Mesenchymal stem cell (in vitro differentiated cells and primary cell): ENCODE measurements at regions not wholly inside any gene's neighbourhood (a gene's known extent, or its start where the extent isn't known, plus 50 kb on each side); places are given as distances from the start of the nearest gene placed in this dataset.

Source experiments
- DNase-seq: peaks from one replicate; pipeline ENCODE4 v3.0.0-alpha.2; 2013
- H2AFZ ChIP-seq: one replicate; pipeline ENCODE4 v1.6.1; 2013; ENCODE audit warnings: low read depth, mild to moderate bottlenecking, control low read depth, inconsistent platforms, low read length, moderate library complexity
- H2AK5ac ChIP-seq: 2 replicates; pipeline ENCODE4 v1.6.1; 2013; ENCODE audit warnings: low read length, moderate library complexity, mild to moderate bottlenecking, inconsistent platforms; ENCODE audit not compliant: severe bottlenecking
- H2BK120ac ChIP-seq: one replicate; pipeline ENCODE4 v1.6.1; 2013; ENCODE audit warnings: low read depth, mild to moderate bottlenecking, inconsistent platforms, low read length, moderate library complexity
- H2BK12ac ChIP-seq, 2 experiments: one replicate each; pipeline ENCODE4 v1.6.1; 2013; ENCODE audit warnings: inconsistent platforms in 2 of 2, low read length in 2 of 2, mild to moderate bottlenecking in 2 of 2, moderate library complexity in 2 of 2, control low read depth in 1 of 2
- H2BK15ac ChIP-seq: one replicate; pipeline ENCODE4 v1.6.1; 2013; ENCODE audit warnings: mild to moderate bottlenecking, low read depth, inconsistent platforms; ENCODE audit not compliant: poor library complexity, severe bottlenecking
- H2BK5ac ChIP-seq: 2 replicates; pipeline ENCODE4 v1.6.1; 2013; ENCODE audit warnings: low read depth, mild to moderate bottlenecking, low read length, control low read depth, inconsistent platforms; ENCODE audit not compliant: poor library complexity, severe bottlenecking
- H3K14ac ChIP-seq, 2 experiments: one replicate each; pipeline ENCODE4 v1.6.1; 2013; ENCODE audit warnings: inconsistent platforms in 2 of 2, low read length in 2 of 2, control low read depth in 1 of 2, mild to moderate bottlenecking in 1 of 2, moderate library complexity in 1 of 2
- H3K18ac ChIP-seq, 2 experiments: one replicate each; pipeline ENCODE4 v1.6.1; 2013; ENCODE audit warnings: inconsistent platforms in 2 of 2, low read length in 2 of 2, control low read depth in 1 of 2, low read depth in 1 of 2, mild to moderate bottlenecking in 1 of 2
- H3K23ac ChIP-seq, 2 experiments: one replicate each; pipeline ENCODE4 v1.6.1; 2013; ENCODE audit warnings: inconsistent platforms in 2 of 2, low read length in 2 of 2, mild to moderate bottlenecking in 2 of 2, moderate library complexity in 2 of 2, control low read depth in 1 of 2
- H3K27ac ChIP-seq: 2 replicates; pipeline ENCODE4 v1.5.1; 2013; ENCODE audit warnings: mild to moderate bottlenecking, moderate library complexity, low read length, control low read depth, inconsistent platforms; ENCODE audit not compliant: poor library complexity, severe bottlenecking
- H3K27me3 ChIP-seq, 2 experiments: 2 replicates each; pipeline versions ENCODE4 v1.6.1 to v1.7.0; 2013; ENCODE audit warnings: low read length in 2 of 2, mild to moderate bottlenecking in 2 of 2, moderate library complexity in 2 of 2, control low read depth in 1 of 2, inconsistent platforms in 1 of 2; ENCODE audit not compliant: control insufficient read depth in 1 of 2, insufficient read depth in 1 of 2
- H3K36me3 ChIP-seq, 2 experiments: 2 replicates each; pipeline versions ENCODE4 v1.6.1 to v1.7.0; 2013; ENCODE audit warnings: low read length in 2 of 2, control low read depth in 1 of 2, inconsistent platforms in 1 of 2, low read depth in 1 of 2, mild to moderate bottlenecking in 1 of 2; ENCODE audit not compliant: insufficient read depth in 2 of 2, control insufficient read depth in 1 of 2
- H3K4ac ChIP-seq, 2 experiments: one replicate each; pipeline ENCODE4 v1.6.1; 2013; ENCODE audit warnings: inconsistent platforms in 2 of 2, low read length in 2 of 2, mild to moderate bottlenecking in 2 of 2, moderate library complexity in 2 of 2, control low read depth in 1 of 2, low read depth in 1 of 2
- H3K4me1 ChIP-seq: 2 replicates; pipeline ENCODE4 v1.6.1; 2013; ENCODE audit warnings: low read depth, low read length, control low read depth; ENCODE audit not compliant: control insufficient read depth, insufficient read depth
- H3K4me2 ChIP-seq: 2 replicates; pipeline ENCODE4 v1.6.1; 2013; ENCODE audit warnings: low read length, mild to moderate bottlenecking, inconsistent platforms; ENCODE audit not compliant: poor library complexity, severe bottlenecking
- H3K4me3 ChIP-seq, 2 experiments: 2 replicates each; pipeline versions ENCODE4 v1.5.1 to v1.7.0; 2013; ENCODE audit warnings: low read length in 2 of 2, mild to moderate bottlenecking in 2 of 2, control low read depth in 1 of 2, low read depth in 1 of 2; ENCODE audit not compliant: insufficient read depth in 1 of 2
- H3K79me1 ChIP-seq: replicated peaks from 2 replicates; pipeline ENCODE4 v1.6.1; 2013; ENCODE audit warnings: mild to moderate bottlenecking, control low read depth, low read length, inconsistent platforms; ENCODE audit not compliant: poor library complexity, severe bottlenecking
- H3K9ac ChIP-seq: 2 replicates; pipeline ENCODE4 v1.7.0; 2013; ENCODE audit warnings: mild to moderate bottlenecking, low read length, moderate library complexity
- H3K9me3 ChIP-seq: 2 replicates; pipeline ENCODE4 v1.7.0; 2013; ENCODE audit warnings: mild to moderate bottlenecking, low read length; ENCODE audit not compliant: control insufficient read depth
- H4K8ac ChIP-seq: one replicate; pipeline ENCODE4 v1.6.1; 2013; ENCODE audit warnings: inconsistent platforms, mild to moderate bottlenecking, low read length, moderate library complexity
- H4K91ac ChIP-seq: one replicate; pipeline ENCODE4 v1.6.1; 2013; ENCODE audit warnings: mild to moderate bottlenecking, low read length, inconsistent platforms
- WGBS: methylation state at CpG from one replicate; pipeline ENCODE4 v1.1.7; 2013; ENCODE audit warnings: mixed read lengths; 5-methylcytosine and 5-hydroxymethylcytosine counted together

DNA sequence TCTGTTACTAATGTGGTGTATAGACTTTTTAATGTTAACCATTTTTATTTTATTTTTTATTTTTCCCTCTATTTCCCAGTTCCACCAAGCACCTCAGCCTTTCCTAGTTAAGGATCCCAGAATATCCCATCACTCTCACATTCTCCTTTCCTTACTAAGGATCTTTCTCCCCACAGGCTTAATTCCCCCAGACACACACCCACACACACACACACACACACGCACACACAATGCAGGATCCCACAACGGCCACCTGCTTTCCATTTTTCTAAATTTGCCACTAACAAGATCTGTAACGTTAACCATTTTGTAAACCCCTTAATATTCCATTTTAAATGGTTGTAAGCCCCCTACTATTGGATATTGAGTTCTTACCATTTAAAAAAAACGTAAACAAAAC is 404.1 kb downstream of the ZIC1 start:
- Histone ChIP-seq H3K4ac (no peak overlapping the region), H3K14ac (no peak overlapping the region), H2AK5ac (no peak overlapping the region), H2BK12ac (no peak overlapping the region), H3K79me1 (no peaks in the 10 kb centered on the region), H3K18ac (no peak overlapping the region), H4K8ac (no peak overlapping the region), H3K36me3 (no peaks in the 10 kb centered on the region), H4K91ac (no peak overlapping the region), H3K23ac (no peak overlapping the region), H3K27ac (no peak overlapping the region), H2BK15ac (no peak overlapping the region), H3K9ac (no peak overlapping the region), H3K9me3 (no peaks in the 10 kb centered on the region), H2AFZ (no peak overlapping the region), H3K4me3 (no peak overlapping the region), H3K4me1 (no peaks in the 10 kb centered on the region), H3K27me3 (no peaks in the 10 kb centered on the region), H2BK5ac (no peak overlapping the region), H3K4me2 (no peak overlapping the region), H2BK120ac (no peak overlapping the region)
- WGBS, result 79% methylated on average over 3 of the region's 4 CpGs
- DNase-seq, result no peak

DNA sequence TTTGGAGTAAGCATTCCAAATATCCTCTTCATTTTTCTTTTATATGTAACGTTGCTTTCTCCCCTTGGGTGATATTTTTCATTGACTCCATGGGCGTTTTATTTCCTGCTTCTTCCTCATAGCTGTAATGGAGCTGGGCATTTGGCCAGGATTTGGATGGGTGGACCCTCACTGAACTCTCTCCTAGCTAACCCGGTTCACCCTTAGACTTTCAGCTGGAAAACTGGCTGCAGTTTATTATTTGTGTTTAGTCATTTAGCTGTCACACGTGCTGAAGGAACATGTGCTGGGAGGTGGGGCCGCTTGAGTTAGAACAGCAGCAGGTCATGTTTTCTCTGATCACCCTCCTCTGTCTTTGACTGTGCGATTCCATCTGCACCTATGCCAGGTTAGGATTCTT is 407.6 kb downstream of the ZIC1 start:
- Histone ChIP-seq H3K4me1 (no peaks in the 10 kb centered on the region), H3K79me1 (no peaks in the 10 kb centered on the region), H4K8ac (no peak overlapping the region), H3K14ac (no peak overlapping the region), H3K4me3 (no peak overlapping the region), H2BK120ac (no peak overlapping the region), H2AK5ac (no peak overlapping the region), H3K18ac (no peak overlapping the region), H3K27ac (no peak overlapping the region), H4K91ac (no peak overlapping the region), H2BK15ac (no peak overlapping the region), H3K36me3 (no peaks in the 10 kb centered on the region), H3K27me3 (no peaks in the 10 kb centered on the region), H2AFZ (no peak overlapping the region), H3K9ac (peak overlapping the region; percentile 3), H2BK12ac (no peak overlapping the region), H2BK5ac (no peak overlapping the region), H3K4ac (no peak overlapping the region), H3K4me2 (no peak overlapping the region), H3K23ac (no peak overlapping the region), H3K9me3 (no peaks in the 10 kb centered on the region)
- 66% methylated on average over 4 of the region's 6 CpGs for WGBS
- DNase-seq, result no peak

- H3K9me3 ChIP-seq, result no peaks in the 10 kb centered on the region
- H3K4ac ChIP-seq, result no peak overlapping the region
- no peak overlapping the region for H3K27ac ChIP-seq
- no peaks in the 10 kb centered on the region for H3K36me3 ChIP-seq
- H3K14ac ChIP-seq, result no peak overlapping the region
- no peak overlapping the region for H2BK120ac ChIP-seq
- H2BK12ac ChIP-seq, result no peak overlapping the region
- no peak overlapping the region for H3K9ac ChIP-seq
- no peak overlapping the region for H3K4me3 ChIP-seq
- no peaks in the 10 kb centered on the region for H3K27me3 ChIP-seq
- H3K23ac ChIP-seq, result no peak overlapping the region
- no peak overlapping the region for H3K18ac ChIP-seq
- H4K8ac ChIP-seq, result no peak overlapping the region
- H2AK5ac ChIP-seq, result no peak overlapping the region
- H2AFZ ChIP-seq, result no peak overlapping the region
- no peak overlapping the region for H3K4me2 ChIP-seq
- H3K4me1 ChIP-seq, result no peaks in the 10 kb centered on the region
- H3K79me1 ChIP-seq, result no peaks in the 10 kb centered on the region
- H4K91ac ChIP-seq, result no peak overlapping the region
- H2BK15ac ChIP-seq, result no peak overlapping the region
- no peak overlapping the region for H2BK5ac ChIP-seq
- DNase-seq, result no peak
Measured at GRCh38 chr3:147832611-147833010, 423.4 kb downstream of the ZIC1 start.

DNA sequence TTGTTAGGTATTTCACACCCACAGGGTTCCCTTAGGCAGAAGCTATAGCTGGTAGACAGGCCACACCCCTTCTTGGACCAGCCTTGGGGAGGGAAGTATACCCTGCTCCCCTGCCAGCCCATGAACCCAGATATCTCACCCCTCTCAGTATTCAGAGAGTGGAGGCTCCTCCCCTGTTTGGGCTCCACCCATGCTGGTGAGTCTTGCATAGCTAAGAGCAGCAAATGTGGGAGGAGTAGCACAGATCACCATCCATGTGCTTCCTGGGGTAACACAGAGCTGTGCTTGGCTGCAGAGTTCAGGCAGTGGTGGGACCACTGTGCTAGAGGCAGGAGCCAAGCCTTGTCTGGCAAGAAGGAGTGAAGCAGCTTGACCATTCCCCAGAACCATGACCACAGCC is 427.2 kb downstream of the ZIC1 start:
- Histone ChIP-seq H4K91ac (no peak overlapping the region), H3K4me1 (no peaks in the 10 kb centered on the region), H3K4me3 (no peak overlapping the region)

More for the DNA sequence above, 427.2 kb downstream of the ZIC1 start:
- Histone ChIP-seq H3K18ac (no peak overlapping the region), H3K79me1 (no peaks in the 10 kb centered on the region), H3K23ac (no peak overlapping the region), H4K8ac (no peak overlapping the region), H2AK5ac (no peak overlapping the region), H3K4ac (no peak overlapping the region), H3K4me2 (no peak overlapping the region), H3K9me3 (no peaks in the 10 kb centered on the region), H2BK12ac (no peak overlapping the region), H2BK120ac (no peak overlapping the region), H3K27me3 (no peaks in the 10 kb centered on the region), H3K9ac (no peak overlapping the region), H3K14ac (no peak overlapping the region), H2AFZ (no peak overlapping the region), H3K36me3 (no peaks in the 10 kb centered on the region), H2BK5ac (no peak overlapping the region), H2BK15ac (no peak overlapping the region), H3K27ac (no peak overlapping the region)
- no peak for DNase-seq
